GM19240 (cell line): ENCODE measurements at regions not wholly inside any gene's neighbourhood (a gene's known extent, or its start where the extent isn't known, plus 50 kb on each side); places are given as distances from the start of the nearest gene placed in this dataset.

Source experiments
- DNase-seq: peaks from one replicate; pipeline ENCODE4 v3.0.0; 2011; ENCODE audit warnings: low spot score; ENCODE audit not compliant: insufficient read length

DNA sequence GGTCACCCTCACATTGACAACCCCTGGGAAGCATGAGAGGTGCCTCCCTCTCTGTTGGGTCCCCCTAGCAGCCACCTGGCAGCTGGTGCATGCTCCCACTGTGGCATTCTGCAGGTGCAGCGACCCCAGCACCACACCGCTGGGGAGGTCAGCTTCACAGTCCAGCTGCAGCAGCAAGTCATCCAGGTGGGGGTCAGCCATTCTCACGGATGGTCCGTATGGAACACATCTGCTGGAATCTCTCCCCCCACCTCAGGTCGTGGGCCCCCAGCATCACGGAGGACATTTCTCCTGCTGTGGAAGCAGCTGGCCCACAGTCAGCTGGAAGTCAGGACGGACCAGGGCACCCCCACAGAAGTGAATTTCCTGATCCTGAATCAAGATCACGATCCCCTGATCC is 201.3 kb downstream of the COG6 start:
- DNase-seq: no peak

DNA sequence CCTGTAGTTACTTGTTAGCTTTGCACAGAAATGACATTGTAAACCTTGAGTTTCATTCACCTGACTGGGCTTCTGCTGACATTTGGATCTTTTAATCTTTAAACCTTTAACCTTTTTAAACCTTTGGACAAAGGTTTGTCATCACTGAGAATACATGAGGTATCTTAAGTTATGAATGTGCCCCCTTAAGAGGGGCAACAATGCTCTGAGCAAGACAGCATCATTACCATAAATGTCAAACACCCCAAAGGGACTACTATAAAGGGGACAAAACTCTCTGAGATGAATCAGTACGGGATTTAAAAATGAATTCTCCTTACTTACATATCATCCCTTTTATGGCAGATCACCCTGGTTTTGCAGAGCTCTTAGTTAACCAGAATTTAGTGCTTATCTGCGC is 203.3 kb downstream of the COG6 start:
- no peak for DNase-seq

DNA sequence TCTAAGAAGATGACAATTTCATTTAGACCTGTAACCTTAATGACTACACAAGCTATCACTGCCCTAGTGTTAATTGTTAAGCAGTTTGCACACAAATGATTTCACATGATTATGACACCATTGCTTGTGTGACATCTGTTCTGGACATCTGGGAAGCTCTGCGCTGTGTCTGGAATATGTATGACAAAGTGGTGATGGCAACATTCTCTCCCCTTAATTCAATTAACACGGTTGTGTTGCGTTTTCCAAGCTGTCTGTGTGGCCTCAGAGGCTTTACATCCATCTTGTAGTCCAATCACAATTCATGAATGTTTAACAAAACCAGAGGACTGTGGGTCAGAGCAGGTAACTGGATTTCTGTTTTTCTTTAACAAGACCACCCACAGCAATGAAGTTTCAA is 204.4 kb downstream of the COG6 start:
- no peak for DNase-seq

DNA sequence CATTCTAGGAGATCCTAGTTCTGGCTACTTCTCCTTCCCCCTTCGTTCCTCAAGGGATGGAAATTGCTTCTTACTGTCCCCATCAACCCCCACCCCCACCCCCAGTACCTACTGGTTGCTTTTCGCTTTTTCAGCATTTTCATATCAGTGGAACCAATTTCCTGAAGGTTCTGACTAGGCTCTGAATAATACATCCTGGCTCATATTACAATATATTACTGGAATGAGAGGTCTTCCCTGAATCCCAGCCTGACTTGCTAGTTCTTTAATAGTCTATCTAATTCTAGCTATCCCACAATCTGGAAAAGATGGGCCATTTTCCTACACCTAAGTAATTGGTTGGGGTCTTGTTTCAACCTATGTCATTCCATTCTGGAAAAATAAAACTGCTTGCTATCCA is 207.4 kb downstream of the COG6 start:
- DNase-seq: no peak

DNA sequence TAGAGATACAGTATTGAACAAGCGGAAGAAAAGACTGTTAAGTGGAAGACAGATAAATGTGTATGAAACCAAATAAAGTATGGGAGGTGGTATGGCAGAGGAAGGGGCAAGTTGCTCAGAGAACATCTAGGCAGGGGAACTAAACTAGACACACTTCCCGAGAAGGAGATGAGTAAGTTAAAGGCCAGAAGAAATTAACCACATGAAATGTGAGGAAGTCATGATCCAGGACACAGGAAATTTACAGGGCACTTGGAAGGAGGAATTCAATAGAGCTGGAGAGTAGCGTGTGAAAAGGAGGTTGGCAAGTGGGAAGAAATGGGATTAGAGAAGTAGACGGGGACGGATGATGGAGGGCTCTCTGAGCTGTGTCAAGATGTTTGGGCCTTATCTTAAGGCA is 208.8 kb downstream of the COG6 start:
- DNase-seq: no peak

DNA sequence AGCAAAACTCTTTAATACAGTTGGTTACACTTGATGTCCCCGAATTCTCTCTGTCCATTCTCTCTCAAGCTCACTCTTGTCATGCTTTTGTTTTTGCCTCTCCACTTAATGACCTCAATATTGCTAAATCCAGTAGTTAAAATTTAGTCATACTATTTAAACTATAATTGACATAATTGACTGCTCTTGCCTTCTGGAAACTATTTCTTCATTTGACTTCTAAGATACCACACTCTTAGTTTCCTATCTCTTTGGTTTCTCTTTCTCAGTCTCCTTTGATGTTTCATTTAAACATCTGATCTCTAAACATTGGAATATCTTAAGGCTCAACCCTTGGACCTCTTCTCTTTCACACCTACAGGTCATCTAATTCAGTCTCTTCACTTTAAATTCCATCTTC is 211.3 kb downstream of the COG6 start:
- DNase-seq: no peak

DNA sequence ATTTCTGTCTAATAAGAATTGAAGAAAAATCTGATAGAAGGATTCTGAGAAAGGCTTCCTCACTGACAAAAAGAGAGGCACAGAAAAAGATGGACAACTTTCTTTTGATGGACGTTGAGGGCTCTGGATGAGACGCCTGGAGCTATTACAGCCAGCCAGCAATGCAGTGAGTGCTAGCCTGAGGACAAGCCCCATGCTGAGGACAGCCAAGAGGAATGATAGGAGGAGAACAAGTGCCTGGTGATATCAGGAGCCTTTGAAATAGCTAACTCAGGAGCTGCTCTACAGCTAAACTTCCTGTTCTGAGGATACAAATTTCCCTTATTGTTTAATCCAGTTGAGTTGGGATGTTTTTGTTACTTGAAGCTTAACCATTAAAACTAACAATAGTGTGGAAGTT is 212.3 kb downstream of the COG6 start:
- no peak for DNase-seq

DNA sequence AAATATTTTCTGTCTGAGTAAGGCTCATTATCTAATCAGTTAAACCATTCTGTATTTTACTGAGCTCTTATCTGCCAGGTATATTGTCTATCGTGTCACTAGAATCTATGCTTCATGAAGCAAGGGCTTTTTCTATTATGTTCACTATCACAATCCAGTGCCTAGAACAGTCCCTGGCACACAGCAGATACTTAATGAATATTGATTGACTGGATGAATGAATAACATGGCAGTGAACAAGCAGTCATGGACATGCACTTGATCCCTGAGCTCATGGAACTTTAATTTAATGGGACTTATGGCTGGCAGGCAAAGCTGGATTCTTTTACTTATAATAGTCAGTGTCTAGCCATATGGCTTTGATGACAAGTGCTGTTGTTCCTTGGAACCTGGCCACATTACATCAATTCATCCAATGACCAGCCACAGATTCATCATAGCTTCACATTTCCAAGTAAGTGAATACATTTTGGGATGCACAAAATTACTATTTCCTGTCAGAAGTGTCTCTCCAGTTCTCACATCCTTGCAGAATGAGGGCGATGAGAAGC is 214.8 kb downstream of the COG6 start:
- no peak for DNase-seq

DNA sequence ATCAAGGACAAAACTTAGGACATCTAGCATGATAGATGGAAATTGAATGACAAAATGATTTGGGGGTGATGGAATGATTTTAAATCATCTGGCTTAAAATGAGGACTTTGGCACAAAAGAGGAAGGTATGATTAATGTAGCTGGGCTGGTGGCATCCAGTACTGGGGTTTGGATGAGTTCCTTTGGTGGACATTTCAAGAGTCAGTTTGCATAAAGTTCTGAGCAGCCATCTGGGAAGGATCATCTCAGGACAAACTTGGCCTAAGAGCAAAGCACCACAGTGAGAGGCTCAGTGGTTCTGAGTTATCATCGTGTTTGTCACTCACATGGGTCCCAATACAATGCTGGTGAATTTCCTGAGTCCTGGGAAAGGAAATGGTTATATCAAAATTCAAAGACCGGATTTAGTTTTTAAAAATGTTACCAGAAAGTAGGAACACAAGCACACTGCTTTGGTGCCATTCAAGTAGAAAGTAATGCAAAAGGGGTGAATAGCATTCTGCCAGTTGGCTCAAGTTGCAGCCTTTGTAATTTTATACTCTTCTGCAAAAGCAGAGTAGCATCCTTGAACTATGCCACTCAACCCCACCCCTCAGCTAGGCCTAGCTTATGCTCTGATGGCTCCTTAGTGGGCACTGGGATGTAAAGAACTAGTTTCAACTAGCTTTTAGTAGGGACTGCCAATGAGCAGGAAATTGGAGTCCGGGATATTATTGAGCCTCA is 219.0 kb downstream of the COG6 start:
- DNase-seq: no peak

DNA sequence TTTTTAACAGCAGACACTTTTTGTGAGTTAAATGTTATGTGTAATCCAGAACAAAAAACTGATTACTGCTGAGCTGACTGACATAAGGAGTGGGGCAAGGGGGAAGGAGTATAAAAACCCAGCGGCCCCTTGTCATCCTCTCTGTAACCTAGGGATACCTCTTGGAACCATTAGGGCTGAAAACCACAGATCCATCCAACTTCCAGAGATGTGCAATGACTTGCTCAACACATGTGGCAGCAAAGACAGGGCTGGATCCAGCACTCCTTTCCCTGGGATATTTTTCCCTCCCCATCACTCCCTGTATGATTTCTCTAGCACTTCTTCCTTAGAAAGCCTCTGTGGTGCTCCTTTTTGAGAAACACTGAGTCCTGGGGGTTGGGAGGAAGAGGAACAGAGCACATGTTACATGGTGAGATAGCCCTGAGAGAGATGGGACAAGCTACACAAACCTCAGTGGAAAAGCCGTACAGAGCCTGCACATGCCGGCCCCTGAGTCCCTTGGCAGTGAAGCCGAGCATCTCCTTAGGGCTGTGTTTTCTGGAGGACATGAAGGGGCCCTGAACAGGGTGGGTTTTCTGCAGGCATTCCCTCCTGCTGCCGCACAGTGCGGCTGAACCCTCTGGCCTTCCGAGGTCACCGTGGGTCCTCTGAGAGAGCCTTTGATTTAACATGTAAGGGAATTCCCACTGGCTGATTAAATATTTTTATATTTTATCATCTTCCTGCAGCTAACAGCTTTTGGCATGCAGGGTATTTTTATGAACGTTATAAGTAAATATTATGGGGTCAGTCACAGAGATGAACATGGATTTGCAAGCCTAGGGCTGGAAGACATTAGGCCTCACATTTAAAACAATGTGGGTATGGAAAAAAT is 219.9 kb downstream of the COG6 start:
- DNase-seq: no peak

DNA sequence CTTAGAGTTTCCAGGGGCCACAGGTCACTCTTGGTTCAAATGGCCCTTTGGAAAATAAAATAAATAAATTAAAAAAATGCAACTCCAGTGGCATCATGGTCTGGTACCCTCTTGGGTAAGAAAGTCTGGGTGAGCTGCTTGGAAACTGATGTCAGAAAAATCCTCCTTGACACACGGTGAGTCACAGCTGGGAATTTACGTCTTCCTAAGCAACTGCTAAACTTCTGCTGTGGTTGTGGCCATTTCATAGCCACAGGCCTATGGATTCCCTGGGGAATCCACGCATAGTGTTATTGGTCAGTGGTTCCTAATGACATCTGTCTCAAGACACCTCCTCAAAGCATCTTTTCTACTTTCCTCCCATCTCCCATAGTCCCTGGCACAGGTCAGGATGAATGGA is 220.8 kb downstream of the COG6 start:
- no peak for DNase-seq

DNA sequence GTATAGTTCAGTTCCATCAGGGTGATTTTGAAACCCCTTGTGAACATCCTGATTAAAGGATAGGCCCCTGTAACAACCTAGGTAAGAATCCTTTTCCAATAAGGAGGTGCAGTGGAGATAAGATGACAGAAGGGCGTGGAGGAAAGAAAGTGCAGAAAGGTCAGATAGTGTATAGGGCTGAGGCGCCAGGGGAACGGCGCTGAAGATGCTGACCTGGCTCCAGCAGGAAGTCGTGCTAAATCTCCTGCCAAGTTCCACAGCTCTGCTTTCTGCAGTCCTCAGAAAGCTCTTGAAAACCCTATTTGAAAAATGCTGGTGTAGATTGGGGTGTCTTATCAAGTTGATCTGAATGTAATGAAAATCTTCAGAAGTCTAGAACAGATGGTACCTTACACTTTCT is 221.7 kb downstream of the COG6 start:
- no peak for DNase-seq

DNA sequence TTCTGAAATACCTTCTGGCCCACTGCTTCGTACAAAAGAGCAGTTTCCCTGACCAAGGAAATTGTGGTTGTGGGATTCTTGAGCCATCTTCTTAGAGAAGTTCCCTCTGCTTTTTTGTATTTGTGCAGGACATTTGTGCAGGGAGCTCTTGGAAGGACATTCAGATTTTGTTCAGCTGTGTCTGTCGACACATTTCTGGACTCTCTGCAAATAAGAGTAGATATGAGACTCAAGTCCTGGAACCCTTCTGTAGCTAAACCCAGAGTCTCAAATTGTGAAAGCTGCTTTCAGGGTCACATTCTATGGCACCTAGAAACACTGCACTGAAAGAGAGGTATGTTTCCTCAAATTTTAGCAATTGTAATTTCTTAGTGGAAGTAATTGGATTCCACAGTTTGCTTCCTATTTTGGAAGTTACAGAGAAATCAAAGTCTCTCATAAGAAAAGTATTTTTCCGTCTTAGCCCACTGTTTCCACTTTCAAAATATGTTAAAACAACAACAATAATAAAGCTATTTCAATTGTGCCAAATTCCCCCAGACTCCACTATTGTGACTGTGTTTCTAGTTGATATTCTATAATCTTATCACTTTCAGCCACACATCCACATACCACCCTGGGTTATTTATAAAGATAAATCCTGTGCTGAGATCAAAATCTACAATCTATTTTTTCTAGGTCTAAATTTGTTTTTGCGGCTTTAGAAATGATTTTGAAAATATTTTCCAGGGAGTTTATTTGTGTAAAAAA is 224.0 kb downstream of the COG6 start:
- DNase-seq: no peak

DNA sequence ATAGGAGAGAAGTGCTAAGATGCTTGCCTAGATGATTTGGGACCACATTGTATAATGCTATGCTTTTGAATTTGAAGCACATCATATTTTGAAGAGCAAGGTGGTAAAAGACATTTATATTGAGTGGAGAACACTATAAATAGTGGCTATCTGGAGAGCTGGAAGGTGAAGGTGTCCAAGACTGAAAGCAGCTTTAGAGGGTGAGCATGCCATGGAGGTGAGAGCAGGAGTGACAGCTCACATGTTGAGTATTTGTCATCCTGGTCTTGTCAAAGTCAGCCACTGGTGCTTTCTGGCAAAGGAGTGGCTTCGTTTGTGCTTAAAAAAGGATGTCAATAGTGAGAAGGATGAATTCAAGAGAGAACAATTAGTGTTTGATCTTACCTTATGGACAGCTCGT is 225.9 kb downstream of the COG6 start:
- no peak for DNase-seq

DNA sequence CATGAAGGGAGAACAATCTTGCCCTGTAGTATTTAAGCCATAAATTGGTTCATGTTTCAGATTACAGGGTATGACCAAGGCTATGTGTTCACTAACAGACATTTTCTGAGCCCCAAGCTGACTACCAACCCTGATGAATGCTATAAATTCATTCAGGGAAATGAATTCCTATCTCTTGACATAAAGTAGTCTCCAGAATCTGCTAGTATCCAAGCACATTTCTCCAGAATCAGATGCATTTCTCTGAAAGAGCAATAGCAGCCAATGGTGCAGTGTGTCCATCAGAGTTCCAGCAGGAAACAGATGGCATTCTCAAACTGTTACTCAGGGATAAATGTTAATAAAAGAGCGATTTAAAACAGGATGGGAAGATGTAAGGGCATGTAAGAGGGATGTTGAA is 226.4 kb downstream of the COG6 start:
- DNase-seq: no peak

DNA sequence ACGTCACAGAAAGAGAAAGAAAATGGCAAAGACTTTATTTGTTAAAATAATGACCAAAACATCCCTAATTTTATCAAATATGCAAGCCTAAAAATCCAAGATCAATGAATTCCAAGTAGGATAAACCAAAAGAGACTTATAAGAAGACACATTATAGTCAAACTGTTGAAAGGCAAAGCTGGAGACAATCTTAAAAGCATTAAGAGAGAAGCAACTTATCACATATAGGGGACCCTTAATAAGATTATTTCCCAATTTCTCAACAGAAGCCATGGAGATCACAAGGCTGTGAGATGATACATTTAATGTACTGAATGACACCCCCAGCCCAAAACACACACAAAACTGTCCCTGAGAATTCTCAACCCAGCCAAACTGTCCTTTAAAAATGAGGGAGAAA is 228.7 kb downstream of the COG6 start:
- DNase-seq: no peak

DNA sequence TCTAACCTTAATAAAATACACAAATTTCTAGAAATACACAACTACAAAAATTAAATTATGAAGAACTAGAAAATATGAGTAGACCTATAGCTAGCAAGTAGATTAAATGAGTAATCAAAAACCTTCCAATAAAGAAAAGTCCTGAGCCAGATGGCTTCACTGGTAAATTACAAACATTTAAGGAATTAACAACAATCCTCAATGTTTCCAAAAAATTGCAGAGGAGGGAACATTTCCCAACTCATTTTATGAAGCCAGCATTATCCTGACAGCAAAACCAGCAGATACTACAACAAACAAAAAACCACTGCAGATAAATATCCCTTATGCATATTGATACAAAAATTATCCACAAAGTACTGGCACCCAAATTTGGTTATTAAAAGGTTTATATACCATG is 230.9 kb downstream of the COG6 start:
- DNase-seq: no peak

DNA sequence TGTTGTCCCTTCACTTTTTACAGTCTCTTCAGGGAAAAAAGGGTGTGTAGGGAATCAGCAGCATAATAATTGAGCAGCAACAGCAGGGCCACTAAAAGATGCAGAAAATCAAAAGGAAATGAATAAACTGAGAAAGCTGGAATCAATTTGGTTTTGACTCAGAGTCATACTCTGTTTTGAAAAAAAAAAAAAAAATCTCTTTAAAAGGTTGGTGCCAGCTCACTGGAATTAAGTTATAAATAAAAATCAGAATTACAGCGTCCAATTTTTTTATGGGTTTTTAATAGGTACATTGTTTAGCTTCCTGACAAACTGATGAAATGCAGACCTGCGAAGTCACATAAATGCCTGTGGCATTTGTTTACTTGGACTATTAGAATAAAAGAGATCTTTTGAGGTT is 231.9 kb downstream of the COG6 start:
- no peak for DNase-seq

DNA sequence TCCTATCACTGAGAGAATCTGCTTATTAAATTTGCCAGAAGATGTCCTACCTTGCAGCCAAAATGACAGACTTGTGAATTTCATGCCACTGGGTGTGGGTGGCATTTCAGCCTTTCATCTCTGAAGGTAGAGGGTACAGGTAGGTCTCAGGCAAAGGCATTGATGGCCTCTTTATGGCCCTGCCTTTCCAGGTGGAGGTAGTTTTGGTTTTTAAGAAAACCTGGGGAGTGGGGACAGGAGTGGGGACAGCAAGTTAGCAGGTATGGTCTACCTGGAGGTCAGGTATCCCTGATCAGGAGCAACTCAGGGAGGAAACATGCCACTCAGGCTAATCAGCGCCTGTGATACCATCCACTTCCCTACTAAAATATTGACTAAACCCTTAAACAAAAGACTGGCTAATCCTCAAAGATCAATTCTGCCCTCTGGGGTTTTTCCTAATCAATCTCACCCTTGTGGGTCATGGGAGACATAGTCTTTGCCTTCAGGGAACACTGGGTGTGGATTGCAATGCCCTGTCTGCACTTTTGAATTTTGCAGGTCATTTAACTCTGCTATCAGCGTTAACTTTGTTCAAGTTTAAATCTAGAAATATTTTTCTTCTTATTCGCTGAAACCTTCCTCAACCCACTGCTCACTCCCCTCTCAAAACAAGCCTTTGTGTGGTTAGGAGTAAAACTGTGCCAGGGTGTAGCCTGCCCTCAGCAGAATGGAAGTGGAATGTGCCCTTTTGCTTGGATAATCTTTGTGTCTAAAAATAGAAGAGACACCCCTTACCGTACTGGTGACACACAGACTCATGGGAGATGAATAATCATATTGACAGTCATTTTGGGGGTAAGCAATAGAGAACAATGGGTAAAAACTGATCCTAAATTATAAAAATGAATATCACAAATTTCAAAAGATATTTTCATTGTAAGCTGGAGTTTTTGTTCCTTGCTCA is 233.7 kb downstream of the COG6 start:
- DNase-seq: no peak

DNA sequence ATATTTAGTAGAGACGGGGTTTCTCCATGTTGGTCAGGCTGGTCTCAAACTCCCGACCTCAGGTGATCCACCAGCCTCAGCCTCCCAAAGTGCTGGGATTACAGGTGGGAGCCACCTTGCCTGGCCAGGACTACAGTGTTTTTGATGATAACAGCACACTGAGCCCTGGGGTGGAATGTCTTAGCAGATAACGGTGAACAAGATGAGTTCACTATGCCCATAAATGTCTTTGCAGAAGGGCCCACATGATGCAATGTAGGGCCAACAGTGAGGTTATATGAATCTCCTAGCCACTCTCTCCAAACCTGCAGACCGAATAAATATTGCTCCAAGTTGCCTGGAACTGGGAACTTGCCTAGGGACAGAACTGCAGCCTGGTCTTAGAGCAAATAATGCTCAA is 235.1 kb downstream of the COG6 start:
- DNase-seq: no peak
